Neural cell (in vitro differentiated cells): ENCODE measurements at regions not wholly inside any gene's neighbourhood (a gene's known extent, or its start where the extent isn't known, plus 50 kb on each side); places are given as distances from the start of the nearest gene placed in this dataset.

ENCODE experiments used
- CTCF ChIP-seq: fragments of 450-650 bp; IDR thresholded peaks from 2 replicates; pipeline ENCODE4 v1.5.1; 2014; ENCODE audit warnings: antibody characterized with exemption, mild to moderate bottlenecking, moderate library complexity; ENCODE audit not compliant: poor library complexity, severe bottlenecking
- EP300 ChIP-seq: fragments of 450-650 bp; conservative IDR thresholded peaks from 2 replicates; pipeline ENCODE4 v1.6.1; 2014; ENCODE audit warnings: antibody characterized with exemption, mild to moderate bottlenecking, moderate library complexity; ENCODE audit not compliant: poor library complexity, severe bottlenecking
- EZH2 ChIP-seq: fragments of 200-600, 300-800 bp; shearing (Covaris generic), sonication (generic); IDR thresholded peaks from 2 replicates; pipeline ENCODE4 v1.6.1; 2014; ENCODE audit warnings: antibody characterized with exemption, low read length, borderline replicate concordance, mild to moderate bottlenecking; ENCODE audit not compliant: insufficient read depth, poor library complexity, severe bottlenecking
- MXI1 ChIP-seq: fragments of 450-650 bp; conservative IDR thresholded peaks from 2 replicates; pipeline ENCODE4 v1.6.1; 2014; ENCODE audit warnings: antibody characterized with exemption, mild to moderate bottlenecking; ENCODE audit not compliant: poor library complexity, severe bottlenecking
- POLR2AphosphoS5 ChIP-seq: IDR thresholded peaks from 2 replicates; pipeline ENCODE4 v1.6.1; 2012
- SMC3 ChIP-seq: fragments of 450-650 bp; conservative IDR thresholded peaks from 2 replicates; pipeline ENCODE4 v1.6.1; 2014; ENCODE audit warnings: antibody characterized with exemption, mild to moderate bottlenecking, moderate library complexity; ENCODE audit not compliant: poor library complexity

GRCh38 chr14:46581036-46581671 is 70.4 kb downstream of the RPL10L start:
- no peak for TF ChIP-seq EP300
- TF ChIP-seq CTCF: peak; percentile 63
- no peak for TF ChIP-seq EZH2
- peak; percentile 66 for TF ChIP-seq SMC3
- TF ChIP-seq MXI1: no peak
- TF ChIP-seq POLR2AphosphoS5: no peak
